Activated CD4-positive, alpha-beta memory T cell treated with anti-CD3 and anti-CD28 coated beads, Interleukin-2, amount 10 ng/mL, durations not matched to agents 7 days and 5 days (primary cell): ENCODE measurements at regions not wholly inside any gene's neighbourhood (a gene's known extent, or its start where the extent isn't known, plus 50 kb on each side); places are given as distances from the start of the nearest gene placed in this dataset.

Source experiments
- CTCF ChIA-PET: fragments of 350-600 bp; sonication (Branson Sonifier 250); formaldehyde crosslinking; loops from one replicate; lab custom pipeline; 2021; ENCODE audit warnings: antibody characterized with exemption, inconsistent platforms; lab: Charles Lee
- POLR2A ChIA-PET: fragments of 350-600 bp; sonication (Branson Sonifier 250); formaldehyde crosslinking; loops from one replicate; lab custom pipeline; 2021; ENCODE audit warnings: antibody characterized with exemption; lab: Charles Lee
- DNase-seq: peaks from one replicate; pipeline ENCODE4 v3.0.0-alpha.2; 2020
- H3K27ac Mint-ChIP-seq: one replicate; pipeline ENCODE4 v1.8.0; 2021; ENCODE audit warnings: mild to moderate bottlenecking, mixed read lengths
- H3K27me3 Mint-ChIP-seq: one replicate; pipeline ENCODE4 v1.8.0; 2021; ENCODE audit warnings: mixed read lengths
- H3K36me3 Mint-ChIP-seq: one replicate; pipeline ENCODE4 v1.8.0; 2021; ENCODE audit warnings: low read depth, mixed read lengths
- H3K4me1 Mint-ChIP-seq: one replicate; pipeline ENCODE4 v1.8.0; 2021; ENCODE audit warnings: mixed read lengths
- H3K4me3 Mint-ChIP-seq: one replicate; pipeline ENCODE4 v1.8.0; 2021; ENCODE audit warnings: mild to moderate bottlenecking, mixed read lengths
- H3K9me3 Mint-ChIP-seq: one replicate; pipeline ENCODE4 v1.8.0; 2021; ENCODE audit warnings: mixed read lengths

- no peaks in the 10 kb centered on the region for H3K9me3 Mint-ChIP-seq
- DNase-seq = no peak
- peaks cover 8% of the 10 kb centered on the region for H3K4me1 Mint-ChIP-seq
- ChIA-PET POLR2A (no interaction called here), CTCF (no interaction called here)
- no peaks in the 10 kb centered on the region for H3K36me3 Mint-ChIP-seq
- no peak overlapping the region for H3K27ac Mint-ChIP-seq
- H3K4me3 Mint-ChIP-seq = no peak overlapping the region
- no peaks in the 10 kb centered on the region for H3K27me3 Mint-ChIP-seq
These were observed 483.6 kb downstream of the SH2D1A start for GRCh38 chrX:124829930-124830329.

DNA sequence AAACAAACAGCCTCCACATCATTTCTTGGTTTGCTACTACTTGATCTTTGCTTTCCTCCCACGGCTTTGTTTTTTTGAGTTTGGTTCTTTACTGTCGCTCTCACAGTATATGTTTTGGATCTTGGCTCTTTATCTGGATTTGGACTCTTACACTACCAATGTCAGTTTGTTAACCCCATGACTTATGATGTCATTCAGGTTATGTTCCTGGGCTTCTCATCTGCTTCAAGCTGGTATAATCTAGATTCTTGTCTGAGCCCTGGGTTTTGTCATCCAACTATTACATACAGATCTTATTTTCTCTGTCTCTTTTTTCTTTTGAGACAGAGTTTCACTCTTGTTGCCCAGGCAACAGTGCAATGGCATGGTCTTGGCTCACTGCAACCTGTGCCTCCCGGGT is 482.9 kb upstream of the TEX13C start:
- DNase-seq = no peak
- no peak overlapping the region for H3K27ac Mint-ChIP-seq
- H3K4me1 Mint-ChIP-seq = no peaks in the 10 kb centered on the region
- POLR2A ChIA-PET = no interaction called here
- no peaks in the 10 kb centered on the region for H3K27me3 Mint-ChIP-seq
- H3K4me3 Mint-ChIP-seq = no peak overlapping the region
- CTCF ChIA-PET = no interaction called here
- no peaks in the 10 kb centered on the region for H3K36me3 Mint-ChIP-seq
- H3K9me3 Mint-ChIP-seq = no peaks in the 10 kb centered on the region

DNA sequence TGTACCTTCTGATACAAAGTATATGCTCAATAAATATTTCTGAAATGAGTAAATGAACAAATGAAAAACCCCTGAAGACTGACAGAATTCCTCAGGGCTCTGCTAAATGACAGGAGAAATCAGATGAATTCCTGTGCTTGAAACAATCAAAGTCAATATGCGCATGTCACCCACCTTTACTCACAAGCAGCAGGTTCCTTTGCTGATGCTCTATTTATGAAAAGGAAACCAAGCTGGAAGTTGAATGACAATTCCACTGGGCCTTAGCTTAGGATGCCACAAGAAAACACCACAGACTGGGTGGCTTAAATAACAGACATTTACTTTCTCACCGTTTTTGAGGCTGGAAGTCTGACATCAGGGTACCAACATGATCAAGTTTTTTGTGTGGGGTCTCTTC is 477.5 kb upstream of the TEX13C start:
- Mint-ChIP-seq H3K4me1 (no peaks in the 10 kb centered on the region), H3K27ac (no peak overlapping the region), H3K27me3 (no peaks in the 10 kb centered on the region), H3K9me3 (no peaks in the 10 kb centered on the region), H3K4me3 (no peak overlapping the region), H3K36me3 (no peaks in the 10 kb centered on the region)
- CTCF ChIA-PET = no interaction called here
- POLR2A ChIA-PET = no interaction called here
- no peak for DNase-seq

DNA sequence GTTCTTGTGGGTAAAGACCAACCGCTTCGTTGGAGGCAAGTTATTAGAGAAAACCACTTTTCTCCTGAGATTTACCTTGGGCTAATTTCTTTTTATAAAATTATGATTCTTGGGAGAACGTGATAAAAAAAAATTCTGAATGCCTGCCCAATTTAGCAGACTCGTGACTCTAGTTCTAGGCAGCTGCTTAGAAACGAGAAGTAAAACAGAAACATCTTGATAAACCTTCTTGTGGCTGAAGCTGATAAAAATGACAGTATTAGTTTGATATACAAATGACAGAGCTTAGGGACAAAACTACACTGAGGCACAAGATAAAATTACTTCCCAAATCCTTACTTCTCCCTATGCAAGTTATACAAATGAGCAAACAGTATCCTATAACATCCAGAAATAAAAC is 458.9 kb upstream of the TEX13C start:
- H3K27me3 Mint-ChIP-seq = no peaks in the 10 kb centered on the region
- ChIA-PET CTCF (no interaction called here), POLR2A (no interaction called here)
- H3K36me3 Mint-ChIP-seq = no peaks in the 10 kb centered on the region
- H3K9me3 Mint-ChIP-seq = no peaks in the 10 kb centered on the region
- H3K27ac Mint-ChIP-seq = no peak overlapping the region
- no peak for DNase-seq
- no peaks in the 10 kb centered on the region for H3K4me1 Mint-ChIP-seq
- no peak overlapping the region for H3K4me3 Mint-ChIP-seq

DNA sequence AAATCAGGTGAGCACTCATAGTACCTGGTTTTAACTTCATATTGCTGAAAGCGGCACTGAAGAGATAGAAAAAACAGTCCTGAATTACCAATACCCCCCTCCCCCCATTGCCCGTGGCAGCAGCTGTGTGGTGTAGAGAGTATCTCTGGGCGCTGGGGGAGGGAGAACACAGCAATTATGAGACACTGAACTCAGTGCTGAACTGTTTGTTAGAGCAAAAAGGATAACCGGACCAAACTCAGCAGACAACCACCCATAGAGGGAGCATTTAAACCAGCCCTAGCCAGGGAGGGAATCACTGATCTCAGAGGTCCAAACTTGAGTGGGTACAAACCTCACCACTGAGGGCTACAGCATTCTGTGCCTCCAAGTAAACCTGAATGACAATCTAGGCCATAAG is 457.4 kb upstream of the TEX13C start:
- Mint-ChIP-seq H3K4me3 (no peak overlapping the region), H3K9me3 (no peaks in the 10 kb centered on the region), H3K27ac (no peak overlapping the region), H3K4me1 (no peaks in the 10 kb centered on the region), H3K36me3 (no peaks in the 10 kb centered on the region), H3K27me3 (no peaks in the 10 kb centered on the region)
- no peak for DNase-seq
- ChIA-PET CTCF (no interaction called here), POLR2A (no interaction called here)

- H3K27ac Mint-ChIP-seq = no peak overlapping the region
- no peaks in the 10 kb centered on the region for H3K4me1 Mint-ChIP-seq
- ChIA-PET CTCF (no interaction called here), POLR2A (no interaction called here)
- H3K36me3 Mint-ChIP-seq = no peaks in the 10 kb centered on the region
- H3K9me3 Mint-ChIP-seq = no peaks in the 10 kb centered on the region
- no peak overlapping the region for H3K4me3 Mint-ChIP-seq
- H3K27me3 Mint-ChIP-seq = no peaks in the 10 kb centered on the region
- no peak for DNase-seq
These were observed 456.4 kb upstream of the TEX13C start for GRCh38 chrX:124863303-124863702.

GRCh38 chrX:124887572-124887971 is 432.1 kb upstream of the TEX13C start:
- Mint-ChIP-seq H3K36me3 (no peaks in the 10 kb centered on the region), H3K9me3 (no peaks in the 10 kb centered on the region), H3K4me3 (no peak overlapping the region), H3K27me3 (no peaks in the 10 kb centered on the region), H3K4me1 (no peaks in the 10 kb centered on the region), H3K27ac (no peak overlapping the region)
- ChIA-PET POLR2A (no interaction called here), CTCF (no interaction called here)
- no peak for DNase-seq

DNA sequence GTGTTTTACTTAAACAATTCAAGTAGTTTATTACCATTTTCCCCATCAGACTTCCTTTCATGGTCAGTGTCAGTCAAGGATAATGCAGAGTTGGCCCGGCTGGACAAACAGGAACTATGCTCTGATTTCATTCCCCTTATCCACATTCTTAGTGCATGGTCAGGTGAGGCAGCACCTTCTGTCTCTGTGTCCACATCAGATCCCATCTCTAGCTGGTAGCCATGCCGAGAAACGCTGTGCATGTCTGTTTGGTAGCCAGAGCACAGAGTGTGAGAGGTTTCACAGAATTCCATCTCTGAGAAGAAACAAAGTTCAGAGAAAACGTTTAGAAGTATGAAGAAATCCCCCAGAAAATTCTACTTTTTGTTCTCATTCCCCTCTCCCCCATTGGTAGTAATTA is 423.7 kb upstream of the TEX13C start:
- POLR2A ChIA-PET = no interaction called here
- no peaks in the 10 kb centered on the region for H3K27me3 Mint-ChIP-seq
- CTCF ChIA-PET = no interaction called here
- H3K9me3 Mint-ChIP-seq = no peaks in the 10 kb centered on the region
- no peak overlapping the region for H3K27ac Mint-ChIP-seq
- no peak overlapping the region for H3K4me3 Mint-ChIP-seq
- H3K4me1 Mint-ChIP-seq = no peaks in the 10 kb centered on the region
- no peaks in the 10 kb centered on the region for H3K36me3 Mint-ChIP-seq
- DNase-seq = no peak

GRCh38 chrX:124902953-124903352 is 416.7 kb upstream of the TEX13C start:
- no peaks in the 10 kb centered on the region for H3K27me3 Mint-ChIP-seq
- DNase-seq = no peak
- no peaks in the 10 kb centered on the region for H3K4me1 Mint-ChIP-seq

GRCh38 chrX:124910611-124911010 is 409.1 kb upstream of the TEX13C start:
- POLR2A ChIA-PET = no interaction called here

More at GRCh38 chrX:124902953-124903352, 416.7 kb upstream of the TEX13C start:
- Mint-ChIP-seq H3K4me3 (no peak overlapping the region), H3K27ac (no peak overlapping the region), H3K9me3 (no peaks in the 10 kb centered on the region), H3K36me3 (no peaks in the 10 kb centered on the region)
- POLR2A ChIA-PET = no interaction called here
- CTCF ChIA-PET = no interaction called here

GRCh38 chrX:124917011-124917410 is 402.7 kb upstream of the TEX13C start:
- H3K27ac Mint-ChIP-seq = no peak overlapping the region
- H3K36me3 Mint-ChIP-seq = no peaks in the 10 kb centered on the region
- DNase-seq = no peak
- no peaks in the 10 kb centered on the region for H3K4me1 Mint-ChIP-seq
- H3K4me3 Mint-ChIP-seq = no peak overlapping the region
- ChIA-PET POLR2A (no interaction called here), CTCF (interaction anchor here (0.6 kb wide), 1 partner anchor 11 kb away, joined by 3 read pairs; no protein-coding TSS in a partner anchor)
- H3K9me3 Mint-ChIP-seq = no peaks in the 10 kb centered on the region
- no peaks in the 10 kb centered on the region for H3K27me3 Mint-ChIP-seq

More at GRCh38 chrX:124910611-124911010, 409.1 kb upstream of the TEX13C start:
- Mint-ChIP-seq H3K27me3 (no peaks in the 10 kb centered on the region), H3K4me3 (no peak overlapping the region), H3K27ac (no peak overlapping the region), H3K4me1 (no peaks in the 10 kb centered on the region), H3K9me3 (no peaks in the 10 kb centered on the region), H3K36me3 (no peaks in the 10 kb centered on the region)
- DNase-seq = no peak
- CTCF ChIA-PET = no interaction called here

- Mint-ChIP-seq H3K9me3 (no peaks in the 10 kb centered on the region), H3K4me3 (no peak overlapping the region), H3K36me3 (no peaks in the 10 kb centered on the region), H3K27ac (no peak overlapping the region), H3K4me1 (no peaks in the 10 kb centered on the region), H3K27me3 (no peaks in the 10 kb centered on the region)
- POLR2A ChIA-PET = no interaction called here
- no peak for DNase-seq
- CTCF ChIA-PET = no interaction called here
These were observed 394.0 kb upstream of the TEX13C start for GRCh38 chrX:124925681-124926080.

DNA sequence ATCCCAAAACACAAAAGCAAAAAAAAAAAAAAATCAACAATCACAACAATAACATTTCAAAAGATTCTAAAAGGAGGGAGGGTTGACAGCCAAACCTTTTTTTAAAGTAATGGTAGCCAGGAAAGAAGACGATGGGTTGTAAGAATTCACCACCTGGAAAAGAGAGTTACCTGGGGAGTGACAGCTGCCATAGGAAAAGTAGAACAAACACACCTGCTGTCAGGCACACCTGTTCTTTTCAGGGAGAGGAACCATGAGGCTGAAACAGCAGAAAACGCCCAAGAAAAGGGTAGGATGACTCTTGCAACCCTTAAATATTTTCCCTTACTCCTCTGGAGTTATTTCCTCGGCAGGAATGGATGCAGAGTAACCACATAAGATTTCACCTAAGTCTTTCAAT is 388.4 kb upstream of the TEX13C start:
- H3K9me3 Mint-ChIP-seq = no peaks in the 10 kb centered on the region
- no peak overlapping the region for H3K4me3 Mint-ChIP-seq
- ChIA-PET CTCF (no interaction called here), POLR2A (no interaction called here)
- no peaks in the 10 kb centered on the region for H3K4me1 Mint-ChIP-seq
- no peak overlapping the region for H3K27ac Mint-ChIP-seq
- H3K27me3 Mint-ChIP-seq = peaks cover 2% of the 10 kb centered on the region
- no peaks in the 10 kb centered on the region for H3K36me3 Mint-ChIP-seq
- no peak for DNase-seq

DNA sequence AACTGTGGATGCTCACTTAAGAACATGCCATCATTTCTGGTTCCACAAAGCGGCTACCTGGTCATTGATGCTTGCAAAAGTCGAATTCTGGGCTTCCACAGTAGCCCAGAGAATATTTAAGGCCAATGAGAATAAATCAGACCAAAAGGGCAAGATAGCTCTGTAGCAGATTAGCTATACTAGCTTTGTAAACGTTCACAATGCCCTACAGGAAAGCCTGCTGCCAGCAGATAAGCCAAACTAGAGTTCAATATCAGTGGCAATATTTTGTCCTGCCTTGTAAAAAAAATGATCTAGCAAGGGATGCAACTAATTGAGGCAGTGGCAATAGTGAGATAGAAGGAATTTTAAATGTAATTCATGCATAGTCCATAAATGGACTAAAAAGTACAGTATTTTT is 387.7 kb upstream of the TEX13C start:
- Mint-ChIP-seq H3K4me3 (no peak overlapping the region), H3K4me1 (no peaks in the 10 kb centered on the region), H3K36me3 (no peaks in the 10 kb centered on the region), H3K27me3 (peaks cover 2% of the 10 kb centered on the region), H3K9me3 (no peaks in the 10 kb centered on the region), H3K27ac (no peak overlapping the region)
- ChIA-PET CTCF (no interaction called here), POLR2A (no interaction called here)
- DNase-seq = no peak

GRCh38 chrX:124938715-124939114 is 381.0 kb upstream of the TEX13C start:
- ChIA-PET POLR2A (no interaction called here), CTCF (no interaction called here)
- no peak for DNase-seq
- Mint-ChIP-seq H3K27me3 (peaks cover 2% of the 10 kb centered on the region), H3K9me3 (no peaks in the 10 kb centered on the region), H3K4me3 (no peak overlapping the region), H3K4me1 (no peaks in the 10 kb centered on the region), H3K36me3 (no peaks in the 10 kb centered on the region), H3K27ac (no peak overlapping the region)
